Thyroid gland (tissue), 4 donors: ENCODE measurements at regions not wholly inside any gene's neighbourhood (a gene's known extent, or its start where the extent isn't known, plus 50 kb on each side); places are given as distances from the start of the nearest gene placed in this dataset.

Experiments used
- POLR2A ChIP-seq, 2 donors: fragments of 450-650 bp; IDR thresholded peaks; one replicate each; pipeline ENCODE4 v1.6.1; 2017; ENCODE audit warnings: antibody characterized with exemption in 2 of 2, mild to moderate bottlenecking in 2 of 2, moderate library complexity in 1 of 2
- TF ChIP-seq, protein P1 (sequence below), 6 experiments: fragments of 200-600 bp in 3 of 6; fragments of 450-650 bp in 3 of 6; sonication (generic) in 3 of 6; IDR thresholded peaks; one replicate each; pipeline ENCODE4 v1.5.1; 2016 to 2019; ENCODE audit warnings: antibody characterized with exemption in 6 of 6, mild to moderate bottlenecking in 2 of 6, inconsistent platforms in 1 of 6, moderate library complexity in 1 of 6

- TF ChIP-seq, protein P1, sequence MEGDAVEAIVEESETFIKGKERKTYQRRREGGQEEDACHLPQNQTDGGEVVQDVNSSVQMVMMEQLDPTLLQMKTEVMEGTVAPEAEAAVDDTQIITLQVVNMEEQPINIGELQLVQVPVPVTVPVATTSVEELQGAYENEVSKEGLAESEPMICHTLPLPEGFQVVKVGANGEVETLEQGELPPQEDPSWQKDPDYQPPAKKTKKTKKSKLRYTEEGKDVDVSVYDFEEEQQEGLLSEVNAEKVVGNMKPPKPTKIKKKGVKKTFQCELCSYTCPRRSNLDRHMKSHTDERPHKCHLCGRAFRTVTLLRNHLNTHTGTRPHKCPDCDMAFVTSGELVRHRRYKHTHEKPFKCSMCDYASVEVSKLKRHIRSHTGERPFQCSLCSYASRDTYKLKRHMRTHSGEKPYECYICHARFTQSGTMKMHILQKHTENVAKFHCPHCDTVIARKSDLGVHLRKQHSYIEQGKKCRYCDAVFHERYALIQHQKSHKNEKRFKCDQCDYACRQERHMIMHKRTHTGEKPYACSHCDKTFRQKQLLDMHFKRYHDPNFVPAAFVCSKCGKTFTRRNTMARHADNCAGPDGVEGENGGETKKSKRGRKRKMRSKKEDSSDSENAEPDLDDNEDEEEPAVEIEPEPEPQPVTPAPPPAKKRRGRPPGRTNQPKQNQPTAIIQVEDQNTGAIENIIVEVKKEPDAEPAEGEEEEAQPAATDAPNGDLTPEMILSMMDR (IDR thresholded peaks at IDR 0.05) = no peak
- TF ChIP-seq POLR2A (IDR thresholded peaks at IDR 0.05) = no peak
Observed at GRCh38 chr2:59528525-59528924, 1024.9 kb downstream of the BCL11A start.
